ENCODE measurements at regions not wholly inside any gene's neighbourhood (a gene's known extent, or its start where the extent isn't known, plus 50 kb on each side); places are given as distances from the start of the nearest gene placed in this dataset.

DNA sequence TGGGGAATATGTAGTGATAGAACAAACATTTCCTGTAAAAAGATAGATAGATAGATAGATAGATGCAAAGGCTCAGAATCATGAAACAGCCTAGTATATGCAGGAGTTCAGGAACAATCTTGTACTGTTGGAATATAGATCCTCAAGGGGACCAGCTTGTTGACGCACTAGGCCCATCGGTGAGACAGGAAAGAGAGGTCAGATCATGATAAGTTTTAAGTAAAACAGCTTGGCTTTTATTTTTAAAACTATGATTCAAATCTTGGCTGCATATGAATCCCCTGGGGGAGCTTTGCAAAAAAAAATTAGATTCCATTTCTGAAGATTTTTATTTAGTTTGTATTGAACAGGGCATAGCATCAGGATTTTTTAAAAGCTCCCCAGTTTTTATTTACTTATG lies 185.8 kb downstream of the TRPC6 start:
- TF ChIP-seq JUND (IDR thresholded peaks at IDR 0.05; ENCODE audit: low read length) (no peak), TAF1 (IDR thresholded peaks at IDR 0.05; ENCODE audit: low read depth, low read length) (no peak), CEBPB (IDR thresholded peaks at IDR 0.05; ENCODE audit: low read depth, low read length) (no peak), TBP (IDR thresholded peaks at IDR 0.05; ENCODE audit: low read depth, low read length) (no peak), CBX8 (IDR thresholded peaks at IDR 0.05; ENCODE audit: borderline replicate concordance, low read depth, low read length) (no peak), EZH2 (IDR thresholded peaks at IDR 0.05; ENCODE audit: low read depth, low read length, severe bottlenecking) (no peak), SP1 (IDR thresholded peaks at IDR 0.05; ENCODE audit: low read depth, low read length) (no peak), POLR2A (IDR thresholded peaks at IDR 0.05; ENCODE audit: control extremely low read depth in 1 of 2, low read depth in 2 of 2, low read length in 2 of 2) (no peak)
- TF ChIP-seq, protein P1, sequence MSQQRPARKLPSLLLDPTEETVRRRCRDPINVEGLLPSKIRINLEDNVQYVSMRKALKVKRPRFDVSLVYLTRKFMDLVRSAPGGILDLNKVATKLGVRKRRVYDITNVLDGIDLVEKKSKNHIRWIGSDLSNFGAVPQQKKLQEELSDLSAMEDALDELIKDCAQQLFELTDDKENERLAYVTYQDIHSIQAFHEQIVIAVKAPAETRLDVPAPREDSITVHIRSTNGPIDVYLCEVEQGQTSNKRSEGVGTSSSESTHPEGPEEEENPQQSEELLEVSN (IDR thresholded peaks at IDR 0.05), result no peak
- TF ChIP-seq, protein P2, sequence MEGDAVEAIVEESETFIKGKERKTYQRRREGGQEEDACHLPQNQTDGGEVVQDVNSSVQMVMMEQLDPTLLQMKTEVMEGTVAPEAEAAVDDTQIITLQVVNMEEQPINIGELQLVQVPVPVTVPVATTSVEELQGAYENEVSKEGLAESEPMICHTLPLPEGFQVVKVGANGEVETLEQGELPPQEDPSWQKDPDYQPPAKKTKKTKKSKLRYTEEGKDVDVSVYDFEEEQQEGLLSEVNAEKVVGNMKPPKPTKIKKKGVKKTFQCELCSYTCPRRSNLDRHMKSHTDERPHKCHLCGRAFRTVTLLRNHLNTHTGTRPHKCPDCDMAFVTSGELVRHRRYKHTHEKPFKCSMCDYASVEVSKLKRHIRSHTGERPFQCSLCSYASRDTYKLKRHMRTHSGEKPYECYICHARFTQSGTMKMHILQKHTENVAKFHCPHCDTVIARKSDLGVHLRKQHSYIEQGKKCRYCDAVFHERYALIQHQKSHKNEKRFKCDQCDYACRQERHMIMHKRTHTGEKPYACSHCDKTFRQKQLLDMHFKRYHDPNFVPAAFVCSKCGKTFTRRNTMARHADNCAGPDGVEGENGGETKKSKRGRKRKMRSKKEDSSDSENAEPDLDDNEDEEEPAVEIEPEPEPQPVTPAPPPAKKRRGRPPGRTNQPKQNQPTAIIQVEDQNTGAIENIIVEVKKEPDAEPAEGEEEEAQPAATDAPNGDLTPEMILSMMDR (IDR thresholded peaks at IDR 0.05; ENCODE audit: control extremely low read depth in 1 of 3, insufficient read depth in 1 of 3, low read depth in 1 of 3, low read length in 3 of 3), result no peak
